ENCODE measurements at regions not wholly inside any gene's neighbourhood (a gene's known extent, or its start where the extent isn't known, plus 50 kb on each side); places are given as distances from the start of the nearest gene placed in this dataset.
"Not testable (repeated sequence)": the region's sequence is repeated elsewhere in the genome, so short reads cannot be mapped to it uniquely, and the experiment has no call there.

DNA sequence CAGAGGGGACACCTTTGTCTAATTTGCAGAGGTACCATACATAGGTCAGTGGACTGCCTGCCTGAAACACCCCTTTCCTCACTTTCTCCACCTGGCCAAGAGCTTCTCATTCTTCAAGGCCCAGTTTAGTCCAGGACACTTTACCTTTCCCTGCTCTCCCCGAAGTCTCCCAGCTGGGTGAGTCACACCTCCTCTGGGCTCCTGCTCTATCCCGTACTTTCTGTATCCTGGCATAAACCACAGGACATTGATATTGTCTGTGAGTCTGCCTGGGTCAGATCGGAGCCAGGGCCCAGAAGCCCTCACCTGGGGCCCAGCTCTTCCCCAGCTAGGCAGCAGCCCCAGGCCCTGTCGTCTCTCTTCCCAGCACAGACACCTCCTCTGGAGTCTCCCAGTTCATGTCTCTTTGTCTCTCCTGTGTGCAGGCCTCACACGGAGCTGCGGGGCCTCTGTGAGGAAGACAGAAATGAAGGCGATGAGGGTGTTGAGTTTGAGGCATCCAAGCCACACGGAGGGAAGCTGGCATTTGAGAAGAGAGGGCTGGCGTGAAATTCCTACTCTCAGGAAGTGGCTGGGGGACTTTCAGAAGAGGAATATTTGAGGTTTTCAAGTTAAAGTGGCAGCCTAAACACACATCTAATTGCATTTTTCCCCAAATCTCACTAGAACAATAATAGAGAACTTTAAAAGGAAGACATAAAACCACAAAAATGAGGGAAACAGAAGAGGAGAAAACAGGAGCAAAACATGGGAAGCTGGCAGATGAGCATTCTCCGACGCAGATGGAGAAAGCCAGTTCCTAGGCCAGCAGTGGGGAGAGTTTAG lies 79.6 kb upstream of the LAPTM4A start:
- peak; percentile 53 for DNase-seq

DNA sequence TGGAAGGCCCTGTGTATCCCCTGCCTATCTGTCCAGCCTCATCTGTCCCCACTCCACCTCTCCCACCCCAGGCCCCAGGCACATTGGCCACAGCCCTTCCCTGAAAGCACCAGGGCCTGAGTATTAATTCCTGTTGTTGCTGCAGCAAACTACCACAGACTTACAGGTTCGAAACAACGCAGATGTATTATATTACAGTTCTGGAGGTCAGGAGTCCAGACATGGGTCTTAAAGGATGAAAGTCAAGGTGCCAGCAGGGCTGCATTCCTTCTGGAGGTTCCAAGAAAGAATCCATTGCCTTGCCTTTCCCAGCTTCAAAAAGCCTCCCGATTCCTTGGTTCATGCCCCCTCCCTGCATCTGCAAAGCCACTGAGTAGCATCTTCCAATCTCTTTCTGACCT lies 78.7 kb upstream of the LAPTM4A start:
- DNase-seq = no peak

DNA sequence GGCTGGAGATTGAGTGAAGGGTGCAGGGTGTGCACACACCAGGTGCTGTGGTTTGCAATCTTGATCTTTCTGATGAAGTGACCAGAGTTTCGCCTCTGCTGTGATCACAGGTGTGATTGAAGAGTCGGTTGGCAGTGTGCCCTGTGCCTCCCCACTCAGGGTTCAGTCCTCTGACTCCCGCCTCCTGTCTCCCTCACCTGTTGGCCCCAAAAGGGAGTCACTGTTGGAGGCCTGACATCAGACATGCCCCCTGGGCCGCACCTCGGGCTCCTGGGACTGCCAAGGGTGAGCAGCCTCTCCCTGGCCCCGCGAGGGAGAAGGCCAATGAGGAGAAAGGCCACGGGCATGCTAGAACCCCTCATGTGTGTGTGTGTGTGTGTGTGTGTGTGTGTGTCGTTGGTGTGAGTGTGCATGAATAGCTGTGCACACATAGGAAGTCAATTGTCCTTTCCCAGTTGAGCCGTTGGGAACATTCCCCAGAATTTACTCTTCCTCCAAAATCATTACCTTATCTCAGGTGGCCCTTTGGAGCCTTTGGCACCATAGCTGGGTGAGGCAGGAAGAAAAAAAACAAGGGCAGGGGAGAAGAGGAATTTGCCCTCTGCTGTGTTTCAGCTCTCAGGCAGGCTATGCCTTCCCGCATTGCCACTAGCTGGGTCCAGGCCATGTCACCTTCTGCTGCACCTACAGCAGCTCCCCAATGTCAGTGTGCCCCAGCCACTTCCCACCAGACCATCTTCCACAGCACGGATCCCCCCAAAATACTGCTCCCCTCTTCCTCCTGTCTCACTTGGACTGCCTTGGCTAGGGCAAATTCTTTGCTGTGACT lies 78.1 kb upstream of the LAPTM4A start:
- DNase-seq = no peak

DNA sequence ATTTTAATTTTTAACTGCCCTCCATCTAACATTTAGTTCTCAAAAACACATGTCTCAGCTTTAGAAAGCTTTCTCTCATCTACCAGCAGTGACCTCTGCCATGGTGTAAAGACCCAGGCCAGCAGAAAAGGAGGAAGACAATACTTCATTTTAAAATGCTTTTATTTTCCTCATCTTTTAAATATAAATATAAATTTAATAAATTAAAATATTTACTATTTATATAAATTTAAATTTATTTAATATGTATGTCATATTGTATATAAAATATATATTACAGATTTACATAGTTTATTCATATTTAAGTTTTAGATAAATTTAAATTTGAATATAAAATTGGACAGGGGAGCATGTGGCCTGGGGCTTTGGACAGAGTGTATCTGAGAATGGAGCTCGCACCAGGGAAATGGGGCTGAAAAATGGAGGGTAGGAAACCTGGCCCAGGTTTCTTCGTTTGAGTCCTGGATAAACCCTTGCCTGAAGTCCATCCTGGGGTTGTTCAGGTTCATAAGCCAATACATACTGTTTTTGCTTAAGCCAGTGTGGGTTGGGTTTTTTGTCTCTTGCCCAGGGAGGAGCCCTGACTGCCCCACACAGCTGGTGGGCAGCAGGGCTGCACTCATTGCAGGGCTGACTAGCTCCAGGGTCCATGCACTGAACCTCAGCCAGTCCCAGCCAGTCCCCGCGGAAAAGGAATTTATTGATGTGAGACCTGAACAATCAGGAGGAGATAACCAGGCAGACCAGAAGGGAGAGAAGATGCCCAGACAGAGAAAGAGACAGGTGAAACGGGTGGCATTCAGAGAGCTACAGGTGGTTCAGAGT lies 77.3 kb upstream of the LAPTM4A start:
- DNase-seq = no peak

DNA sequence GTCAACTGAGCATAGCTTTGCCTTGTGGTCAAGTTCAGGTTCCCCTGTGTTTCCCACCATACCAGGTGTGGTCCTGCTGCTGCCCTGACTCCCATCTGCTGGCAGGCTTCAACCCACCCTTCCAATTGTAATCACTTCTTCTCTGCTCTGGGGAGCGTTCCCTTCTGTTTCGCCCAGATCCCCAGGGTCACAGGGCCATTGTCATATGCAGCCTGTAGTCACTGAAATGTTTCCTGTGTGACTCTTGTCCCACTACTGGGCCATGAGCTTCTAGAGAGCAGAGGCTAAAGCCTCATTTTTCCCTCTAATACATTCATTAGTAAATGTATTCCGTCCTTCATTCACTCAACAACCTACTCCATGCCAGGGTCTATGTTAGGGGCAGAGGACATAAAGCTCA lies 75.0 kb upstream of the LAPTM4A start:
- DNase-seq = no peak

DNA sequence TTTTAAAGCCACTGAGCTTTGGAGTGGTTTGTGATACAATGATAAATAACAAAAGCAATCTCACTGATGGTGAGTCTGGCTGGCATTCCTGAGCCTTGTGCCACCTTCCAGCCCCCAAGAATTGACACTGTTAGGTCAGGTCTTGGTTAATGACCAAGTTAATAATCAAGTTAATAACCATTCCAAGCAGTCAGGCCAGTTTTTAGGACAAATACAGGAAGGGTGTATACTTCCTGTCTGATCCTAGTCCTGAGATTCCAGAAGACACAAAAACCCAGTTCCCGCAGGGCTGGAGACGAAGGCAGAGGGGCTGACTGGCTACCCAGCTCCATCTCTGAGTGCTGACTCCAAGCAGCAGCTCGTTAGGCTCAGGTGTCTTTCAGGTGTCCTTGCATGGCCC lies 74.6 kb upstream of the LAPTM4A start:
- DNase-seq = no peak

DNA sequence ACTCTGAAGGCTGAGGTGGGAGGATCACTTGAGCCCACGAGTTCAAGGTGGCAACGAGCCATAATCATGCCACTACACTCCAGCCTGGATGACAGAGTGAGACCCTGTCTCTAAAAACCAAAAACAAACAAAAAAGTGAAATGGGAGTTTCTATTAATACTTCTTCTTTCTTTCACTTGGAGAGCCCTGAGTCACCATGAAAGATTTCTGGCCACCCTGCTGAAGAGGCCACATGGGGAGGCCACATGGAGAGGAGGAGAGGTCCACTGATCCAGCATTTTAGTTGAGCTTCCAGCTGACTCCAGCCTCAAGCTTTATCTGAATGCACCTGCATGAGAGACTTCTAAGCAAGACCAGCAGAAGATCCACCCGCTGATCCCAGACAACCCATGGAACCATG lies 74.2 kb upstream of the LAPTM4A start:
- no peak for DNase-seq

DNA sequence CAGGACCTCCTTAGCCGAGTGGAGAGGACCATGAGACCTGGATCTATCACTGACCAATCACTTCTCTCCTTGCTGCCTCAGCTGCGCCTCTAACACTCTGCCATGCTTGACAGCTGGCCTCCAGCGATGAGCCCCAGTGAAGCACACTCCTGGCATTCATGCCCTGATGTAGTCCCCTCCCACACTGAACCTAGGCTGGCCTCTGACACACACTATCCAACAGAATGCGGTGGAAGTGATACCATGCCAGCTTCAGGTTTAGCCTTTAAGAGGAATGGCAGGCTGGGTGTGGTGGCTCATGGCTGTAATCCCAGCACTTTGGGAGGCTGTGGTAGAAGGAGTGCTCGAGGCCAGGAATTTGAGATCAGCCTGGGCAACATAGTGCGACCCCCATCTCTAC lies 73.7 kb upstream of the LAPTM4A start:
- DNase-seq = no peak

DNA sequence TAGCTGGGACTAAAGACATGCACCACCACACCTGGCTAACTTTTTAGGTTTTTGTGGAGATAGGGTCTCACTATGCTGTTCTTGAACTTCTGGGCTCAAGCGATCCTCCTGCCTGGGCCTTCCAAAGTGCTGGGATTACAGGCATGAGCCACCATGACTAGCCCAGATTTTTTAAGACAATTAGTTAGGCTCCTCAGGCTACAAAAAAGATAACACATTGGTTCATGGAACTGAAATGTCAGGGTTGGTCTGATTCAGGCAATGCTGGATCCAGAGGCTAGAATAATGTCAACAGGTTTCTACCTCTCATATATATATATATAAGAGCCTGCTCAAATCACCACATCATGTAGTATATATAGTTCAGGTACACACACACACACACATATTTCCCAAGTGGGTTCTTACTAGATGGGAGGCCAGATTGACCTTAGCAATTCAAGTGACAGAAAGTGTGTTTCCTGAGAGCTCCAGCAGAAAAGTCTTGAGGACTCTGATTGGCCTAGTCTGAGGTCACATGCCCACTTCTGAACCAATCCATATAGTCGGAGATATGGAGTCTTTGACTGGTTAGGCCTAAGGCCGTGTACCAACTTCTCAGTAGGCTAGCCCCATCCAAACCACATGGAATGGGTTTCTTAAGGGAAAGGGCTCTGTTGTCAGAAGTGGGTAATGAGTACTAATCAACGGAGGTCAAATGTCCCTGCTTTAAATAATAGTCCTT lies 72.6 kb upstream of the LAPTM4A start:
- no peak for DNase-seq

DNA sequence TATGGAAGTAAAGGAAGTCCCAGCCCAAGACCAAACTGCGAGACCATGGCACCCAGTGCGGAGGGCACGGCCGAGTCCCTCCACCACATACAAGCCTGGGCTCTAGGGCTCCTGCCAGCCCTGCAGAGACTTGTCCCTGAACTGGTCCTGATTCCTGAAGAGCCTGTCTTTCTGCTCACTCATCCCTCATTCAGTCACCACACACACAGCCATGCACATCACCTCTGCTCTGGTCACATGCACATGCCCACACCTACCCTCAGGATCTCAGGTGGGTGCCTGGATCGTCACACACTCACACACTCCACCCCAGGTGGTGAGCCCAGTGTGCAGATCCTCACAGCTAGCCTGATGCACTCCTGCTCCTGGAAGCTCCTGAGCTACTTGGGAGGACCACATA lies 71.4 kb upstream of the LAPTM4A start:
- DNase-seq = no peak

DNA sequence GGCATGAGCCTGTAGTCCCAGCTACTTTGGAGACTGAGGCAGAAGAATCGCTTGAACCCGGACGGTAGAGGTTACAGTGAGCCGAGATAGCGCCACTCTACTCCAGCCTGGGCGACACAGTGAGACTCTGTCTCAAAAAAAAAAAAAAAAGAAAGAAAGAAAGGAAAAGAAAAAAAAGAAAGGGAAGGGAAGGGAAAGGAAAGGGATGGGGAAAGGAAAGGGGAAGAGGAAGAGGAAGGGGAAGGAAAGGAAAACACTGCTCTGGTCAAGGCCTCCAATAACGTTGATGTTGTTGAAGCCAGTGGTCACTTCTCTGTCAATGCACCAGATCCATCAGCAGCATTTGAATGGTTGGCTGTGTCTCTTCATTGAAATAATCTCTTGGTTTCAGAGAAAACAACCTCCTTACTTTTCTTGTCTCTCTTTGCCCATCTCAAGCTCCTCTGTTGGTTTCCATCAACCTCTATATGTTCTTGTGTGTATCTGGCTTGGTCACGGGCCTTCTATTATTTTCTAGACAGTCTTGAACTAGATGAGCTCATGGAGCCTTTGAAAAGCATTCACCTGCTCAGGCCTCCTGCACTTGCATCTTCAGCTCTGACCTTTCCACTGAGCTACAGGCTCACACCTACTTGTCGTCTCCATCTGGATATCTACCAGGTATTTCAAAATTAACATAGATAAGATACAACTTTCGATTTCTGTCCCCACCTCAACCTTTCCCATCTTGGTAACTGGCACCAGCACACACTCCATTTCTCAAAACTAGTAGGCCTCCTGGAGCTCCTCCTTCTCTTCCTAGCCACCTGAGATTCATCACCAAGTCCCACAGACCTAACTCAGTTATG lies 69.4 kb upstream of the LAPTM4A start:
- DNase-seq = no peak

DNA sequence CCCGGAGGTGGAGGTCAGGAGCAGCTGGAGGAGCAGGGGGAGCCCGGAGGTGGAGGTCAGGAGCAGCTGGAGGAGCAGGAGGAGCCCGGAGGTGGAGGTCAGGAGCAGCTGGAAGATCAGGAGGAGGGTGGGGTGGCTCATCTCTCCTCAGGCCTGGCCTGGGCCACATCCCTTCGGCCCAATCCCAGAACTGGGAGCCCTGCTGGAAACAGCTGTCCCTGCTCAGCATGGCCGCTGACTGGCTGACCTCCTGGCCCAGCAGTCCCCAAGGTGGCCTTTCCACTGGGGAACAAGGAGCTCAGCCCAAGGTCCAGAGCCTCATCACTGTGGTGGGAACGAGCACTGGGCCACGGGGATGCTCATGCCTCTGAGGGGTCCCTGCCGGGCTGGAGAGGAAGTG lies 66.6 kb upstream of the LAPTM4A start:
- DNase-seq = no peak

DNA sequence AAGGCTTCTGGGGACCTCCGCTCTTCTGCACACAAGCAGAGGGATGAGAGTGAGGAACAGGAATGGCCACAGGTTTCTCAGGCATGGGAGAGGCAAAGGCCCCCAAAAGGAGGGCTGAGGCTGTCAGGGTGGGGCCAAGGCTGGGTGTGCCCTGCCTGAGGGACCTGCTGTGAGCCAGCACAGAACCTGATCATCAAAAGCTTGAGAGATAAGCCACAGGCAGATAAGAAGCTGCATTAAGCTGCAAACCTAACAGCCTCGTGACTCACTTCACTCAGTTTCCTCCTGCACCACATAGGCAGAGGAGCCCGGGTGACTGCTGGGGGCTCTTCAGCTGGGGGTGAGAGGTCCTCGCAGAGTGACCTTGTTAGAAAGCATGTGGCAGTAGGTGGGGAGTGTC lies 64.5 kb upstream of the LAPTM4A start:
- DNase-seq = no peak

DNA sequence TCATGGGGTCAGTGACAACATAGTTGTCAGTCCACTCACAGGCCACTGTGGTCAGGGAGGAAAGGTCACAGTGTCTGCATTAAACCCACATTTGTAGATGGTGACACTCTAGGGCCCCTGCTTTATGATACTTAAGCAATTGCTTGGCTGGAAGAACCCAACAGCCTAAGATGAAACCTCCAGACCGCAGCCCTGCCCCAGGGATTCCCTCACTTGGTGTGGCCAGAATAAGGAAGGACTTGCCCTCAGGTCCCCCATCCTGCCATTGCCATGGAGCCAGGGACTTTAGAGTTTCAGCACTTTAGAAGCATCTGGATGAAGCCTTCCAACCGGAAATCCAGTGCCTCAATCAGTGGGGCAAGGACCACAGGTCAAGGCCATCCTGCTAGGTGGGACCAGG lies 63.9 kb upstream of the LAPTM4A start:
- no peak for DNase-seq

DNA sequence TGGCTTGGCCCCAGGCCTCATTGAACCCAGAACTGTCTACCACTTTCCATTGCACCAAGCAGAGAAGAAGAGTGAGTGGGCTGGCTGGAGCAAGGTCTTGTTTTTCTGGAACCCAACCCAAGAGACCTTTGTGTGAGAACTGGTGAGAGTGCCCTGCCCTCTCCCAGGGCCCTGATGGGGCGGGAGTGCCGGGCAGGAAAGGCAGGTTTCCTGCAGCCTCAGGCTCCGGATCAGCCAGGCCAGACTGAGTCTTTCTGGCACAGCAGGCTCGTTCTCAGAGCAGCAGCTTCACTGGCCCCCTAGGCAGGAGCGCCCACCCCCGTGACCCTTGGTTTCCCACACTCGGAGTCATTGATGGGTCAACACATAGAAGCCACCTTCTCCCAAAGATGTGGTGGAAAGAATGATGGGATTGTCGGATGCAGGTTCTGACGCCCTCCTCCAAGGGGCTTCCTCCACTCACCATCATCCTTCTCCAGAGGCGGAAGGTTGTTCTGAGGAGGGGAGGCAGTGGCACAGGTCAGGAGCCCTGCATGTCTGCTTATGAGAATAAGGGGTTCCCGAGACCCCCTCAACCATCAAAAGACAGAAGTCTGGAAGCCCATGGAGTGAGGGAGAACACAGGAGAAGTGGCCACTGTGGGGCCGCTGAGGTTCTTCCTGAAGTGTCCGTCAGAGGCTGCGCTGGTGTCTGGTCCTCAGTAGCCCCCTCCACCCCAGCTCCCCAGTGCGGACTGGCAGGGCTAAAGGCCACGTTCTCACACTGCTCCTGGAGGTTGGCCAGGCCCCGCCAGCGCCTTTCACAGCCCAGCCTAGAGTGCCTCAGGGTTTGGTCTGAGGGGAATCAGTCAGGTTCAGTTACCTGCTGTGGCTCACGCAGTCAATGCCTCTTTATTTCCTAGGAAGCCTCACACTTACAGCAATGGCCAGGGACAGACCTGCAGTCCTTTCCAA lies 62.8 kb upstream of the LAPTM4A start:
- DNase-seq = no peak

DNA sequence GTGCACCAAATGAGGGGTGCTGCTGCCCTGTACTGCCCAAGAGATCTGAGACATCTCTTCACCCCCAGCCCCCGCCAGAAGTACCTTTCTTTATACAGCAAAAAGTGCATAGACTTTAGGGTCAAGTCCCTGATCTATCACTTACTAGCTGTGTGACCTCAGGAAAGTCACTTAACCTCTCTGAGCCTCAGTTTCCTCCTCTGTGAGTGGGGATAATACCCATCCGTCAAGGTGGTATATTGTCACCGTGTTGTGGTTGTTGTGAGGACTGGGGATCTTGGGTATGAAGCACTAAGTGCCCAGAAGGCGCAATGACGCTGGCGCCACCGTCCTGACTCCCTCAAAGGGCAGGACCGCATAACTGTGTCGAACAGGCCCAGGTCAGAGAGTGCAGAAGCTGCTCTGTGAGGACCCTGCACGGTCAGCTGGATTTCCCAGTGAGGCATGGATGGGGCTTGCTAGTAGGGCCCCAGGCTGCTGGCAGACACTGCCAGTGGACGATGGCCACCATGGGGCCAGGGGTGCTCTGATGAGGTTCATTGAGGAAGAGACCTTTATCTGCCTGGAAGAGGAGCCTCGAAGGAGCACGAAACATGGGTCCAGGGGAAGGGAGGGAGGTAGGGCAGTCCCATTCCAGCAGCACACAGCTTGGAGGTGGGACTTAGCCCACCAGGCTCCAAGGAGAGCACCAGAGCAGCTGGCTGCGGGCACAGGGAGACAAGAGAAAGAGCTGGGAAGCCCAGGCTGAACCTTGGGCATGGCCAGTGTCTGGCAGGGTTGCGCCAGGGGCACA lies 61.8 kb upstream of the LAPTM4A start:
- DNase-seq = no peak

DNA sequence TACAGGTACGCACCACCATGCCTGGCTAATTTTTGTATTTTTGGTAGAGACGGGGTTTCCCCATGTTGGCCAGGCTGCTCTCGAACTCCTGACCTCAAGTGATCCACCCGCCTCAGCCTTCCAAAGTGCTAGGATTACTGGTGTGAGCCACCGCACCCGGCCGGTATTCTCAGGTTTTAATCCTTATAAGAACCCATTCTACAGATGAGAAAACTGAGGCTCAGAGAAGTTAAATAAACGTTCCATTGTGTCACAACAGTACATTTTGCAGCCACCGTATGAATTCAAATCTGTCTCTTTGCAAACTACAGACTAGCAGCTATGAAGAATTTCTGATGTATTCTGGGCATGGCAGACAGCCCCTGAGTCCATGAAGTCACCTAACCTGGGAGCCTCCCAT lies 60.9 kb upstream of the LAPTM4A start:
- not testable (repeated sequence) for DNase-seq

DNA sequence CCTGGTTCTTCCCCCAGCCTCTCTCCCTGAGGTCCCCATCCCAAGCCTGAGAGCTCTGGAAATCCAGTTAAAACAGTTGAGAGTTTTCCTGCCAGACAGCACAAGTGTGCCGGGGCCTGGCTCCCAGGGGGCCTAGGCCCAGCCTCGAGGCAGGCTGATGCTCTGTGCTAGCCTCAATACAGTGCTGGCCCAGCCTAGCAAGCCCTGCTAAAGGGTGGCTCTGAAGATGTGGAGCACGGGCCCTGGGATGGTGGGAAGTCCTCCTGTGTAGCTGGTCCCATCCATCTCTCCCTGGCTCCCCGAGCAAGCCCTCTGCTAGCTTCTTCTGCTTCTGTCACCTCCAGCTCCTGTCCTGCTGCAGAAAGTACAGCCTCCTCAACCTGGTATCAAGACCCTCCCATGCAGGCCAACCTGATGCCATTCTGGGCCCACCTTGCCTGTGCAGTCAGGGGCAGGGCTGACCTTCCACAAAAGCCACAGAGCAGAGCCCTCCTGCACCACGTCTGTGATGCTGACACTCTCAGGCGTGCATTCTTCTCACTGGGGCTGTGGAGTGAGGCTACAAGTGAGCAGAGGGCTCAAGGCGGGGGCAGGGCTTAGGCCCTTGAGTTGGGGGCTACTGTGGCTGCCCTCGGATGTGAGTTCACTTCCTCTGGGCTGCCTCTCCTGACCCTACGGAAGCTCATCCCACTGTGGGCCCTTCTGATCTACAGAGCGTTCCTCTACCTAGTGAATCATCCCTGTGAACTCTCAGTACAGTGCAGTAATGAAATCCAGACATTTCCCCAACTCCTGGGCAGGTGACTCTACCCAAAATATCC lies 60.1 kb upstream of the LAPTM4A start:
- no peak for DNase-seq

All from skin of body (tissue), 1 donor.